SIG-M5 treated with dmso at 0.1 percent for 504 hours (cell line): ENCODE measurements at regions not wholly inside any gene's neighbourhood (a gene's known extent, or its start where the extent isn't known, plus 50 kb on each side); places are given as distances from the start of the nearest gene placed in this dataset.
A peak's percentile ranks its signal among the peaks of the same experiment; 100 is the strongest.
"Not testable (repeated sequence)": the region's sequence is repeated elsewhere in the genome, so short reads cannot be mapped to it uniquely, and the experiment has no call there.

Source experiments
- DNase-seq: peaks from one replicate; lab custom pipeline; 2025; ENCODE audit not compliant: unreplicated experiment; lab: John Stamatoyannopoulos, UW

- peak; percentile 11 for DNase-seq
Observed at GRCh38 chr10:124153023-124153826, 59.8 kb upstream of the CHST15 start.

GRCh38 chr10:124152139-124153022, 59.0 kb upstream of the CHST15 start:
- no peak for DNase-seq

- DNase-seq: no peak
Observed at GRCh38 chr10:124151466-124152095, 58.2 kb upstream of the CHST15 start.

- DNase-seq: no peak
Observed at GRCh38 chr10:124150807-124151417, 57.5 kb upstream of the CHST15 start.

- DNase-seq: no peak
Observed at GRCh38 chr10:124150189-124150806, 56.9 kb upstream of the CHST15 start.

GRCh38 chr10:124149189-124150042, 56.0 kb upstream of the CHST15 start:
- no peak for DNase-seq

- DNase-seq: not testable (repeated sequence)
Observed at GRCh38 chr10:124148509-124149188, 55.3 kb upstream of the CHST15 start.

- DNase-seq: no peak
Observed at GRCh38 chr10:124146483-124146882, 53.1 kb upstream of the CHST15 start.

- peak; percentile 89 for DNase-seq
Observed at GRCh38 chr10:124145109-124145870, 51.9 kb upstream of the CHST15 start.

GRCh38 chr10:124144536-124144935, 51.1 kb upstream of the CHST15 start:
- no peak for DNase-seq

GRCh38 chr10:124143721-124144120, 50.3 kb upstream of the CHST15 start:
- no peak for DNase-seq
